NCI-H446 treated with DMSO at 0.1 percent for 48 hours (cell line): ENCODE measurements at regions not wholly inside any gene's neighbourhood (a gene's known extent, or its start where the extent isn't known, plus 50 kb on each side); places are given as distances from the start of the nearest gene placed in this dataset.
"Not testable (repeated sequence)": the region's sequence is repeated elsewhere in the genome, so short reads cannot be mapped to it uniquely, and the experiment has no call there.

Source experiments
- DNase-seq: peaks from one replicate; lab custom pipeline; 2025; lab: John Stamatoyannopoulos, UW

DNA sequence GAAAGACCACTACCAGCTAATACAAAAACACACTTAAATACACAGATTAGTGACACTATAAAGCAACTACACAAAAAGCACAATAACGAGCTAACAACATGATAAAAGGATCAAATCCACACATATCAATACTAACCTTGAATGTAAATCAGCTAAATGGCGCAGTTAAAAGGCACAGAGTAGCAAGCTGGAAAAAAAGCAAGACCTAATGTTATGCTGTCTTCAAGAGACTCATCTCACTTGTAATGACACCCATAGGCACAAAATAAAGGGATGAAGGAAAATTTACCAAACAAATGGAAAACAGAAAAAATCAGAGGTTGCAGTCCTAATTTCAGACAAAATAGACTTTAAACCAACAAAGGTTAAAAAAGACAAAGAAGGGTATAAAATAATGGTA lies 86.3 kb downstream of the NUS1 start:
- no peak for DNase-seq

DNA sequence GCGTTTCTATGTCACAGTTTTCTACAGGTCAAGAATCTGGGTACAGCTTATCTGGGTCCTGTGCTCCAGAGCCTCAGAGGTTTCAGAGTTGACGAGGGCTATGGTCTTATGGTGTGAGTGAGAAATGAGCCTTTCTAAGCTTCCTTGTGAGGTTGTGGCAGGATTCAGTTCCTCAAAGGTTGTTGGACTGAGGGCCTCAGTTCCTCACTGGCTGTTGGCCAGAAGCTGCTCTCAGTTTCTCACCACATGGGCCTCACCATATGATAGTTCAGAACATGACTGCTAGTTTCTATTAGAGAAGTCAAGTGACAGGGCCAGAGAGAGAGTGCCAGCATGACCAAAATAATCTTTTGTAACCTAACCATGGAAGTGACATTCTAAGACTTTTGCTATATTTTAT lies 96.1 kb downstream of the NUS1 start:
- DNase-seq = no peak

DNA sequence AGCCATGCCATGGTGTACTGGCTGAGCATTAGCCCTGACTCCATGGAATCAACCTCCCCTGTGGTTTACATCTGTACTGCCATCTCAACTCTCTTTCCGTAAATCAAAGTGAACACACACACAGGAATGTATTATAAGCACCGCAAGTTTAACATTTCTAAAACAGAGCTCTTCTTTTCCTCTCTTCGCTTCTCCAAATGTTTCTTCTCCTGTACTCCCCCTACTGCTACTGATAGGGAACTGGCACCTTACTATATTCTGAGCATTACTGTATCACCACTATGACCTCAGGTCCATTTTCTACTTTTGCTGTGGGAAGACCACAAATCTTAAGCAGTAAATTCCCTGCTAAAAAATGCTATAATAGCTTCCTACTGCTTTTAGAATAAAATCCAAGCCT lies 101.2 kb downstream of the NUS1 start:
- DNase-seq = peak; percentile 2

DNA sequence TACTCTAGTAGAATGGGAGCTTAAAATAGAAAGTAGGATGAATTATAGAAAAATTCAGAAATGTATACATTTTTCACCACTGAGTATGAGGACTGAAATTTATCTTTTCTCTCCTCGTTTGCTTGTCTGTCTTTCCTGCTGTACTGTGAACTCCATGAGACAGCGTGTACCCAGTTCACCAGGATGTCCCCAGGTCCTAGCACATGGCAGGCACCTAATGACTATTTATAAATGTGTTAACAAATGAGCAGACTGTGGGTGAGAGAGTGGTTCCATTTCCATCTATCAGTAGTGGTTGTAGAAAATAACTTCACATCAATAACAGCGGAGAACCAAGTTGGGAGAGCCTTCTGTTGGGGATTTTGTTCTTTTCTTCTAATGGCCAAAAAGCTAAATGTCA lies 106.3 kb downstream of the NUS1 start:
- DNase-seq = no peak

- no peak for DNase-seq
Observed at GRCh38 chr6:117783279-117783678, 108.0 kb downstream of the NUS1 start.

- no peak for DNase-seq
Observed at GRCh38 chr6:117791012-117791411, 115.7 kb downstream of the NUS1 start.

GRCh38 chr6:117795234-117795633 lies 111.8 kb upstream of the SLC35F1 start:
- DNase-seq = no peak

GRCh38 chr6:117798819-117799218 lies 108.2 kb upstream of the SLC35F1 start:
- not testable (repeated sequence) for DNase-seq

DNA sequence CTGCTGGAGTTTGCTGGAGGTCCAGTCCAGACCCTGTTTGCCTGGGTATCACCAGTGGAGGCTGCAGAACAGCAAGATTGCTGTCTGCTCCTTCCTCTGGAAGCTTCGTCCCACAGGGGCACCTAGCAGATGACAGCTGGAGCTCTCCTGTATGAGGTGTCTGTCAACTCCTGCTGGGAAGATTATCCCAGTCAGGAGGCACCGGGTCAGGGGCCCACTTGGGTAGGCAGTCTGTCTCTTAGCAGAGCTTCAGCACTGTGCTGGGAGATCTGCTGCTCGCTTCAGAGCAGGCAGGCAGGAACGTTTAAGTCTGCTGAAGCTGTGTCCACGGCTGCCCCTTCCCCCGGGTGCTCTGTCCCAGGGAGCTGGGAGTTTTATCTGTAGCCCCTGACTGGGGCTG lies 96.8 kb upstream of the SLC35F1 start:
- DNase-seq = no peak

GRCh38 chr6:117817499-117817898 lies 89.6 kb upstream of the SLC35F1 start:
- no peak for DNase-seq

- DNase-seq = no peak
Observed at GRCh38 chr6:117817992-117818391, 89.1 kb upstream of the SLC35F1 start.

- no peak for DNase-seq
Observed at GRCh38 chr6:117818449-117818848, 88.6 kb upstream of the SLC35F1 start.

DNA sequence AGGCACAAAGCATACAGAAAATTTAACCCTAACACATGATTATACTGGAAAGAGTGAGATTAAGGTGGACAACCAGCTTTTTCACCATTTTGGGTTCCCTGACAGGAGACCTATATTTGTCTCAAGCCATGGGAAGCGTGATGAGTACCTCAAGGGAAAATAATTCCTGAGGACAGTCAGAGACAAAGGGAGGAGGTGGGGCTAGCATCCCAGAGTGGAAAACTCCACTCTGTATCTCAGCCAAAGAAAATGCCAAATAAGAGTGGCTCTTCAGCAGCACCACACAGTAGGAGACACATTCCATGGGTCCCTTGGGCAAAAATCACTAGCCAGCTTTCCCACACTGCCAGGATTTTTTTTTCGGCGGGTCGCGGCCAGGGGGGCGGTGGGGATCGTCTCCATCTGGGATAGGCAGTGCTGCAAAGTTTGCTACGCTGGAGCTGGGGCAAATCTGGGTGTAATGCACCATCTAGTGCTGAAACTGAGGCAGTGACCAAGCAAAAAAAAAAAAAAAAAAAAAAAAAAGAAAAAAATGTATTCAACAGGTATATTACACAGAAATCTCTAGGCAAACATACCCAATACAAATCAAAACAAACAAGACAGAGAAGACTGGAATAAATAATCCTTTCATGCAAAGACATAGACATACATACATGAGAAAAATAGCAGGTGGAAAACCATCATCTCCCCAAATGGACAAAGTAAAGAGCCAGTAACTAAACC lies 77.3 kb upstream of the SLC35F1 start:
- DNase-seq = peak; percentile 10

DNA sequence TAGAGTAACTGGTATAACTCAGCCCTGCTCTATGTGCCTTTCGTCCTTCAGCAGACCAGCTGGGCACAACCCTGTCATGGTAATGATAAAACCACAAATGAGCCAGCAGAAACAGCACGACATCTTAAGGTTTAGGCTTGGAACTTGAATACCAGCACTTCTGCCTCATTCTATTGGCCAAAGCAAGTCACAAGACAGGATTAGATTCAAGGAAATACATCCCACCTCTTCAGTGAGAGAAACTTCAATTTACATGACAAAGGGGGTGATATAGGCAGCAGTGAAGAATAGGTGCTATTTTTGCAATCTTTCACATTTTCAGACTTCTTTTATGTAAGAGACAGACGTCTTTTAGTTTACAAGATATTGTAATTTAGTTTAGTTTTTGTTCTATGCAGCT lies 69.8 kb upstream of the SLC35F1 start:
- no peak for DNase-seq

GRCh38 chr6:117840541-117840983 lies 66.5 kb upstream of the SLC35F1 start:
- DNase-seq = peak; percentile 16

- DNase-seq = no peak
Observed at GRCh38 chr6:117847912-117848311, 59.2 kb upstream of the SLC35F1 start.

DNA sequence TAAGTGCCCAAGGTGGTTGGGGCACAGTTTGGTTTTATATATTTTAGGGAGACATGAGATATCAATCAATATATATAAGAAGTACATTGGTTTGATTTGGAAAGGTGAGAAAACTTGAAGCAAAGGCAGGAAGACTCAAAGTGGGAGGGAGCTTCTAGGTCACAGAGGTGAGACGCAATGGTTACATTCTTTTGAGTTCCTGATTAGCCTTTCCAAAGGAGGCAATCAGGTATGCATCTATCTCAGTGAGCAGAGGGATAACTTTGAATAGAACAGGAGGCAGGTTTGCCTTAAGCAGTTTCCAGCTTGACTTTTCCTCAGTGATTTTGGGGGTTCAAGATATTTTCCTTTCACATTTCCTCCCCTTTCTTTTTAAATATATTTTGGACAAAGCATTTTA lies 58.0 kb upstream of the SLC35F1 start:
- DNase-seq = no peak
